WTC11 (cell line): ENCODE measurements at regions not wholly inside any gene's neighbourhood (a gene's known extent, or its start where the extent isn't known, plus 50 kb on each side); places are given as distances from the start of the nearest gene placed in this dataset.

Experiments
- ATF3 ChIP-seq: sonication (generic); formaldehyde crosslinking; conservative IDR thresholded peaks from 2 replicates; pipeline ENCODE4 v1.8.1; 2022; ENCODE audit warnings: mild to moderate bottlenecking, missing genetic modification reagents
- ATF6 ChIP-seq: sonication (generic); formaldehyde crosslinking; IDR thresholded peaks from 2 replicates; pipeline ENCODE4 v1.8.1; 2023; ENCODE audit warnings: mild to moderate bottlenecking, missing genetic modification reagents
- E2F4 ChIP-seq: sonication (generic); formaldehyde crosslinking; IDR thresholded peaks from 2 replicates; pipeline ENCODE4 v1.8.1; 2022; ENCODE audit warnings: low read depth, mild to moderate bottlenecking, moderate library complexity, missing genetic modification reagents, borderline replicate concordance
- ETV6 ChIP-seq: sonication (generic); formaldehyde crosslinking; IDR thresholded peaks from 2 replicates; pipeline ENCODE4 v1.8.1; 2022; ENCODE audit warnings: mild to moderate bottlenecking, missing genetic modification reagents
- NR1H2 ChIP-seq: sonication (generic); formaldehyde crosslinking; IDR thresholded peaks from 2 replicates; pipeline ENCODE4 v1.9.0; 2021; ENCODE audit warnings: mild to moderate bottlenecking, moderate library complexity, missing genetic modification reagents
- NR2C2 ChIP-seq: sonication (generic); formaldehyde crosslinking; IDR thresholded peaks from 2 replicates; pipeline ENCODE4 v1.8.0; 2022; ENCODE audit warnings: mild to moderate bottlenecking, missing genetic modification reagents
- SP1 ChIP-seq: sonication (generic); formaldehyde crosslinking; conservative IDR thresholded peaks from 2 replicates; pipeline ENCODE4 v1.8.1; 2022; ENCODE audit warnings: missing genetic modification reagents
- TF ChIP-seq, protein P1 (sequence below): sonication (generic); formaldehyde crosslinking; IDR thresholded peaks from 2 replicates; pipeline ENCODE4 v1.8.0; 2023; ENCODE audit warnings: missing genetic modification reagents, mild to moderate bottlenecking, borderline replicate concordance
- TF ChIP-seq, protein P2 (sequence below): fragments of 200-600 bp; IDR thresholded peaks from 2 replicates; pipeline ENCODE4 v1.8.0; 2022; ENCODE audit warnings: antibody characterized with exemption
- TF ChIP-seq, protein P3 (sequence below): sonication (generic); formaldehyde crosslinking; IDR thresholded peaks from 2 replicates; pipeline ENCODE4 v1.8.1; 2023; ENCODE audit warnings: mild to moderate bottlenecking, moderate library complexity, missing genetic modification reagents

GRCh38 chr17:34720760-34721159, 141.4 kb downstream of the TMEM132E start:
- TF ChIP-seq, protein P1, sequence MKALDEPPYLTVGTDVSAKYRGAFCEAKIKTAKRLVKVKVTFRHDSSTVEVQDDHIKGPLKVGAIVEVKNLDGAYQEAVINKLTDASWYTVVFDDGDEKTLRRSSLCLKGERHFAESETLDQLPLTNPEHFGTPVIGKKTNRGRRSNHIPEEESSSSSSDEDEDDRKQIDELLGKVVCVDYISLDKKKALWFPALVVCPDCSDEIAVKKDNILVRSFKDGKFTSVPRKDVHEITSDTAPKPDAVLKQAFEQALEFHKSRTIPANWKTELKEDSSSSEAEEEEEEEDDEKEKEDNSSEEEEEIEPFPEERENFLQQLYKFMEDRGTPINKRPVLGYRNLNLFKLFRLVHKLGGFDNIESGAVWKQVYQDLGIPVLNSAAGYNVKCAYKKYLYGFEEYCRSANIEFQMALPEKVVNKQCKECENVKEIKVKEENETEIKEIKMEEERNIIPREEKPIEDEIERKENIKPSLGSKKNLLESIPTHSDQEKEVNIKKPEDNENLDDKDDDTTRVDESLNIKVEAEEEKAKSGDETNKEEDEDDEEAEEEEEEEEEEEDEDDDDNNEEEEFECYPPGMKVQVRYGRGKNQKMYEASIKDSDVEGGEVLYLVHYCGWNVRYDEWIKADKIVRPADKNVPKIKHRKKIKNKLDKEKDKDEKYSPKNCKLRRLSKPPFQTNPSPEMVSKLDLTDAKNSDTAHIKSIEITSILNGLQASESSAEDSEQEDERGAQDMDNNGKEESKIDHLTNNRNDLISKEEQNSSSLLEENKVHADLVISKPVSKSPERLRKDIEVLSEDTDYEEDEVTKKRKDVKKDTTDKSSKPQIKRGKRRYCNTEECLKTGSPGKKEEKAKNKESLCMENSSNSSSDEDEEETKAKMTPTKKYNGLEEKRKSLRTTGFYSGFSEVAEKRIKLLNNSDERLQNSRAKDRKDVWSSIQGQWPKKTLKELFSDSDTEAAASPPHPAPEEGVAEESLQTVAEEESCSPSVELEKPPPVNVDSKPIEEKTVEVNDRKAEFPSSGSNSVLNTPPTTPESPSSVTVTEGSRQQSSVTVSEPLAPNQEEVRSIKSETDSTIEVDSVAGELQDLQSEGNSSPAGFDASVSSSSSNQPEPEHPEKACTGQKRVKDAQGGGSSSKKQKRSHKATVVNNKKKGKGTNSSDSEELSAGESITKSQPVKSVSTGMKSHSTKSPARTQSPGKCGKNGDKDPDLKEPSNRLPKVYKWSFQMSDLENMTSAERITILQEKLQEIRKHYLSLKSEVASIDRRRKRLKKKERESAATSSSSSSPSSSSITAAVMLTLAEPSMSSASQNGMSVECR (CRISPR knock-in tag): no peak
- TF ChIP-seq, protein P2, sequence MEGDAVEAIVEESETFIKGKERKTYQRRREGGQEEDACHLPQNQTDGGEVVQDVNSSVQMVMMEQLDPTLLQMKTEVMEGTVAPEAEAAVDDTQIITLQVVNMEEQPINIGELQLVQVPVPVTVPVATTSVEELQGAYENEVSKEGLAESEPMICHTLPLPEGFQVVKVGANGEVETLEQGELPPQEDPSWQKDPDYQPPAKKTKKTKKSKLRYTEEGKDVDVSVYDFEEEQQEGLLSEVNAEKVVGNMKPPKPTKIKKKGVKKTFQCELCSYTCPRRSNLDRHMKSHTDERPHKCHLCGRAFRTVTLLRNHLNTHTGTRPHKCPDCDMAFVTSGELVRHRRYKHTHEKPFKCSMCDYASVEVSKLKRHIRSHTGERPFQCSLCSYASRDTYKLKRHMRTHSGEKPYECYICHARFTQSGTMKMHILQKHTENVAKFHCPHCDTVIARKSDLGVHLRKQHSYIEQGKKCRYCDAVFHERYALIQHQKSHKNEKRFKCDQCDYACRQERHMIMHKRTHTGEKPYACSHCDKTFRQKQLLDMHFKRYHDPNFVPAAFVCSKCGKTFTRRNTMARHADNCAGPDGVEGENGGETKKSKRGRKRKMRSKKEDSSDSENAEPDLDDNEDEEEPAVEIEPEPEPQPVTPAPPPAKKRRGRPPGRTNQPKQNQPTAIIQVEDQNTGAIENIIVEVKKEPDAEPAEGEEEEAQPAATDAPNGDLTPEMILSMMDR: no peak
- no peak for TF ChIP-seq ATF6 (CRISPR knock-in tag)
- TF ChIP-seq SP1 (CRISPR knock-in tag): no peak
- TF ChIP-seq ETV6 (CRISPR knock-in tag): no peak
- TF ChIP-seq ATF3 (CRISPR knock-in tag): no peak
- TF ChIP-seq, protein P3, sequence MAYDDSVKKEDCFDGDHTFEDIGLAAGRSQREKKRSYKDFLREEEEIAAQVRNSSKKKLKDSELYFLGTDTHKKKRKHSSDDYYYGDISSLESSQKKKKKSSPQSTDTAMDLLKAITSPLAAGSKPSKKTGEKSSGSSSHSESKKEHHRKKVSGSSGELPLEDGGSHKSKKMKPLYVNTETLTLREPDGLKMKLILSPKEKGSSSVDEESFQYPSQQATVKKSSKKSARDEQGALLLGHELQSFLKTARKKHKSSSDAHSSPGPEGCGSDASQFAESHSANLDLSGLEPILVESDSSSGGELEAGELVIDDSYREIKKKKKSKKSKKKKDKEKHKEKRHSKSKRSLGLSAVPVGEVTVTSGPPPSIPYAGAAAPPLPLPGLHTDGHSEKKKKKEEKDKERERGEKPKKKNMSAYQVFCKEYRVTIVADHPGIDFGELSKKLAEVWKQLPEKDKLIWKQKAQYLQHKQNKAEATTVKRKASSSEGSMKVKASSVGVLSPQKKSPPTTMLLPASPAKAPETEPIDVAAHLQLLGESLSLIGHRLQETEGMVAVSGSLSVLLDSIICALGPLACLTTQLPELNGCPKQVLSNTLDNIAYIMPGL (CRISPR knock-in tag): no peak
- TF ChIP-seq NR1H2 (CRISPR knock-in tag): no peak
- no peak for TF ChIP-seq NR2C2 (CRISPR knock-in tag)
- TF ChIP-seq E2F4 (CRISPR knock-in tag): no peak
